ENCODE measurements at regions not wholly inside any gene's neighbourhood (a gene's known extent, or its start where the extent isn't known, plus 50 kb on each side); places are given as distances from the start of the nearest gene placed in this dataset.
A peak's percentile ranks its signal among the peaks of the same experiment; 100 is the strongest.

- no peak overlapping the region for H3K14ac ChIP-seq (ENCODE audit: insufficient read depth, low read length)
- no peak overlapping the region for H2AK5ac ChIP-seq (ENCODE audit: insufficient read length, low read length)
- no peak overlapping the region for H4K5ac ChIP-seq (ENCODE audit: insufficient read length, low read depth, low read length)
- Mint-ChIP-seq H3K27me3 (ENCODE audit: low read depth) (peaks cover 7% of the 10 kb centered on the region), H3K9me3 (no peaks in the 10 kb centered on the region), H3K36me3 (ENCODE audit: insufficient read depth in 1 of 3, low read depth in 3 of 3) (no peaks in the 10 kb centered on the region; a peak in 1 of 7 replicates), H3K27ac (peak overlapping the region in 1 of 3 experiments; percentile 18; a peak in 1 of 7 replicates), H3K4me3 (no peak overlapping the region), H3K4me1 (peaks cover 7 to 11% of the 10 kb centered on the region in 2 experiments)
- no peaks in the 10 kb centered on the region for H3K23me2 ChIP-seq (ENCODE audit: insufficient read length, low read depth, low read length, poor library complexity, severe bottlenecking)
- no peaks in the 10 kb centered on the region for H3K79me1 ChIP-seq (ENCODE audit: insufficient read depth, low read depth, low read length, poor library complexity, severe bottlenecking)
- H3K23ac ChIP-seq (ENCODE audit: insufficient read length, low read depth, low read length): no peak overlapping the region
- TF ChIP-seq CTCF (conservative IDR thresholded peaks at IDR 0.05): no peak
- no peak overlapping the region for H3K18ac ChIP-seq (ENCODE audit: insufficient read length, low read depth, low read length)
- H3K79me2 ChIP-seq (ENCODE audit: insufficient read depth, low read length): no peaks in the 10 kb centered on the region
- H2AFZ ChIP-seq (ENCODE audit: low read length): no peak overlapping the region
- H2BK5ac ChIP-seq (ENCODE audit: insufficient read length, low read length): no peak overlapping the region
- no CpG with 5 or more reads among the region's 20 CpGs for WGBS (ENCODE audit: extremely low coverage, insufficient read length, low lambda C conversion rate)
- no peak overlapping the region for H3K4me2 ChIP-seq (ENCODE audit: insufficient read depth, insufficient read length, low read length)
- no peak overlapping the region for H2BK20ac ChIP-seq (ENCODE audit: low read depth, low read length, poor library complexity, severe bottlenecking)
- H3K4ac ChIP-seq (ENCODE audit: low read depth, low read length): no peak overlapping the region
- no peak overlapping the region for H2BK15ac ChIP-seq (ENCODE audit: low read depth, low read length)
- no peak overlapping the region for H4K91ac ChIP-seq (ENCODE audit: insufficient read length, low read depth, low read length)
- no peak overlapping the region for H2BK12ac ChIP-seq (ENCODE audit: insufficient read length, low read depth, low read length)
- H3T11ph ChIP-seq (ENCODE audit: low read length): no peak overlapping the region
- no peak overlapping the region for H4K8ac ChIP-seq (replicated peaks; ENCODE audit: insufficient read length, low read depth, low read length)
- H3K56ac ChIP-seq (ENCODE audit: insufficient read length, low read depth, low read length): no peak overlapping the region
- no peak overlapping the region for H2BK120ac ChIP-seq (ENCODE audit: low read depth, low read length, poor library complexity, severe bottlenecking)
- no peaks in the 10 kb centered on the region for H3K4me1 ChIP-seq (ENCODE audit: insufficient read depth, low read length)
- no peak for DNase-seq
- H3K27ac ChIP-seq (ENCODE audit: insufficient read length, low read depth, low read length): no peak overlapping the region
- no peak overlapping the region for H3K9ac ChIP-seq (ENCODE audit: extremely low read depth, insufficient read length, low read length)
- no peaks in the 10 kb centered on the region for H3K9me3 ChIP-seq (ENCODE audit: control insufficient read depth, low read depth, low read length)
- H4K20me1 ChIP-seq (ENCODE audit: control insufficient read depth, insufficient read depth, insufficient read length): no peaks in the 10 kb centered on the region
- no peaks in the 10 kb centered on the region for H3K27me3 ChIP-seq (ENCODE audit: insufficient read depth, low read length)
These were observed 256.7 kb upstream of the TLE3 start for GRCh38 chr15:70354346-70354905.
